GM19238 (cell line): ENCODE measurements at regions not wholly inside any gene's neighbourhood (a gene's known extent, or its start where the extent isn't known, plus 50 kb on each side); places are given as distances from the start of the nearest gene placed in this dataset.
"Not testable (repeated sequence)": the region's sequence is repeated elsewhere in the genome, so short reads cannot be mapped to it uniquely, and the experiment has no call there.

Experiments
- DNase-seq: peaks from one replicate; pipeline ENCODE4 v3.0.0; 2011; ENCODE audit warnings: low spot score; ENCODE audit not compliant: insufficient read length

GRCh38 chr14:55805250-55805649, 225.2 kb downstream of the KTN1 start:
- DNase-seq = no peak

GRCh38 chr14:55807053-55807880, 227.3 kb downstream of the KTN1 start:
- DNase-seq = no peak

GRCh38 chr14:55807881-55808379, 227.9 kb downstream of the KTN1 start:
- no peak for DNase-seq

DNA sequence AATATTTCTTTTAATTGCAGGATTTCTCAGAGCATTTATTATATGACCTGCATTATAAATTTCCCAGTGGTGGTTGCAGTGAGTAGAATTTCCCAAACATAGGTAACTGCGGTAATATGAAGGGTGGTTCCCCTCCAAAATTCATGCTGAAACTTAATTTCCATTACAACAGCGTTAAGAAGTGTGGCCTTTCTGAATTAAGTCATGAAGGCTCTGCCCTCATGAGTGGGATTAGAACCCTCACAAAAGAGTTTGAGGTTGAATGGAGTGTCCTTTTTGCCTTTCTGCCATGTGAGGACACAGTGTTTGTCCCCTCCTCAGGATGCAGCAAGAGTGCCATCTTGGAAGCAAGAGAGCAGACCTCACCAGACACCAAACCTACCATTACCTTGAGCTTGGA, 233.6 kb downstream of the KTN1 start:
- DNase-seq = no peak

DNA sequence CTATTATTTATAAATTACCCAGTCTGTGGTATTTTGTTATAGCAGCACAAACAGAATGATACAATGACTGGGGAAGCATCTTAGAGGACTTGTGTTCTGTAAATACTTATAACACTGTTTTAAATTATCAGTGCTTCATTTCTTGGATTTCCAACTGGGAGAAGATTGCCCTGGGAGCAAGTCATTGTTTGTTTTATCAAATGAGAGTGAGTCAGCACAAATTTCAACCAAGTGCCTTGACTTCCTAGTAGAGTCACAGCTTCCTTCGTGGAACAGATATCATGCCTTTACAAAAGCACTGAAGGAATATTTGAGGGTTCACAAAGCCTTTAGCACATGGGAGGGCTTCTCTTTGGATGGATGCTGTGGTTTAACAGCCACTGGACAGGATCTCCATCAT, 234.1 kb downstream of the KTN1 start:
- DNase-seq = no peak

DNA sequence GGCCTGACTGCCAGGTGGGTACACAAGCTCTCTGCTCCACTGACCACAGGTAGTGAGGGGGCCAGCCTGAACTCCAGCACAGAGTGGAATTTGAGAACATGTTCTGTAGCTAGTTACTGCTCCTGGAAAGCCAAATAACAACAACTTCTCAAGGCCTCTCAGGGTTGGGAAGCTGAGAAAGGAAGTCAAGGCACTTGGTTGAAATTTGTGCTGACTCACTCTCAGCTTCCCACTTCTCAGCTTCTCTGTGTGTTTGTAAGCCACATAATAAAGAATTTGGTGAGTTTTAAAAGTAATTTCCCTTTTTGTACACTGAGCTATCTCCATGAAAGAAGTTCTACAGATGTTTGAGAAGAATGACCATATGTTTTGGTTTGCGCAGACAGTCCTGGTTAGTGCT, 234.9 kb downstream of the KTN1 start:
- no peak for DNase-seq

GRCh38 chr14:55816225-55816624, 236.2 kb downstream of the KTN1 start:
- no peak for DNase-seq

GRCh38 chr14:55819610-55820304, 239.8 kb downstream of the KTN1 start:
- DNase-seq = no peak

DNA sequence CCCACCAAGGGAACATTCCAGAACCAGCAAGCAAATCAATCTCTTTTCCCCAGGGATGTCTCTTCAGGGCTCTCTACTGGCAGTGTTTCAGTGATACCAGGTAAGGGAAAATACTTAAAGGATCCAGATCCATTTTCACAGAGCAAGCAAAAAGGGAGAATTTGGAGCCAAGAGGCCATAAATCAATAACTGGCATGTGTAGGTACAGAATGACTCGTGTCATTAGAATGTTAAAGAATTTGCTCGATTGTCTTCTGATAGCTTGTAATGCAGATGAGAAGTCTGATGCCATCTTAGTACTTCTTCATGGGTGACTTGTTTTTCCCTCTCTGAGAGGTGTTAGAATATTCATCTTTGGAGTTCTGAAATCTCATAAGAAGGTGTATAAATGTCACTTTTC, 242.9 kb downstream of the KTN1 start:
- no peak for DNase-seq

DNA sequence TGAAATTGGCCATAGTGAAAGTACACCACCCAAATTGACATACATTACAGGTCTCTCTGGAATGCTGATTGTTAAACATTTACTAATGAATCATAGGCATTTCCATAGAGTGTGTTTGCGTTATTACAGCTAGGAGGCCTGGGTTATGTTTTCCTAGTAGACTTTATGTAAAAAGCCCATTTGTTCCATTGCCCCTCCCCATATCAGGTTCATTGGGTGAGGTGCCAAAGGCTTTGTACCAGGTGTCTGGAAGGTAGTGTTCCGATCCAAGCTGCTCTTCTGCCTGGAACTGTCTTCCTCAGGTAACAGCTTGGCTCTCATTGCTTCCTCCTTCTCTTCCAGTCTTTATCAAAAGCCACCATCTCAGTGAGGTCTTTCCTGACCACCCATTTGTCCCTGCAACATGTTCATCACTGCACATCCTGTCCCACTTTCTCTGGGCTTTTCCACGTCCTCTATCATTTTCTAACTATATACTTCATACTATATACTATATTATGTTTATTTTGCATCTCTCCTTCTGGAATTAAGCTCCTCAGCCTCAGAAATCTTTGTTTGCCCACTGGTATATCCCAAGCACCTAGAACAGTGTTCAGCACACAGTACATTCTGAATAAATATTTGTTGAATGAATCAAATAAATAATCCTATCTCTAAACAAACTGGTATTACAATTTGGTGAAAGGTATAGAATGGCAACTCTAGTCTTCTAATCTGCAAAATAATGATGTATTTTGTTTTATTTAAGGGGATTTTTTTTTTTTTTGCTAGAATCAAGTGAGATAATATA, 252.3 kb downstream of the KTN1 start:
- no peak for DNase-seq

GRCh38 chr14:55832974-55833373, 253.0 kb downstream of the KTN1 start:
- no peak for DNase-seq

DNA sequence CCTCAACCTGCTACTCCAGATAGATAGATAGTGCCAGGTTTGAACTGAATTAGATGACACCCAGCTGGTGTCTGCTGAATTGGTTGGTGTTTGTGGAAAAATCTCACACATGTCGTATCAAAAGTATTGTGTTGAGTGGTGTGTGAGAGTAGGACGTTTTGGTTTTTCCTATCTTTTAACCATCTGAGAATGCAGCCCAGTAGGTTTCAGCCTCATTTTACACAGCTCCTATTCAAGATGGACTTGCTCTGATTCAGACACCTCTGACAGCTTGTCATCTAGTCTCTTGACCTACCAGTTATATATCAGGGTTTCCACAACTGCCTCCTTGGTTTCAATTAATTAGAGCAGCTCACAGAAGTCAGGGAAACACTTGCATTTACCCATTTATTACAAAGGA, 254.4 kb downstream of the KTN1 start:
- DNase-seq = no peak

- DNase-seq = no peak
Observed at GRCh38 chr14:55835985-55836384, 256.0 kb downstream of the KTN1 start.

DNA sequence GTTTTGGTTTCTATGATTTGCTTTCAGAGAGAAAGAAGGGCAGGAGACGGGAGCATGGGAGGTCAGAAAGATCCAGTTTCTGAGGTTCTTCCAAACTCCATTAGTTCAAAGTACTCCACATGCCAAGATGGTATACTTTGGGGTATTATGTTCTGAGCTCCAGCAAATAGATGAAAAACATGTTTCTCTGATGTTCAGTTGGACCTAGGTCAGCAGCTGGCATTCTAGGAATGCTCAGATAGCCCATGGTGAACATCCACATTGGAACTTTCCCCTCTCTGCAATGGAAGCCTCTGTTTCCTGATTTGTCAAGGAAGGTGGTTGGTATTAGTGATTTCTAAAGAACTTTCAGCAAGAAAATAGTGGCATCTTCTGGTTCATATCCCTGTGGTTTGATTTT, 257.5 kb downstream of the KTN1 start:
- no peak for DNase-seq

DNA sequence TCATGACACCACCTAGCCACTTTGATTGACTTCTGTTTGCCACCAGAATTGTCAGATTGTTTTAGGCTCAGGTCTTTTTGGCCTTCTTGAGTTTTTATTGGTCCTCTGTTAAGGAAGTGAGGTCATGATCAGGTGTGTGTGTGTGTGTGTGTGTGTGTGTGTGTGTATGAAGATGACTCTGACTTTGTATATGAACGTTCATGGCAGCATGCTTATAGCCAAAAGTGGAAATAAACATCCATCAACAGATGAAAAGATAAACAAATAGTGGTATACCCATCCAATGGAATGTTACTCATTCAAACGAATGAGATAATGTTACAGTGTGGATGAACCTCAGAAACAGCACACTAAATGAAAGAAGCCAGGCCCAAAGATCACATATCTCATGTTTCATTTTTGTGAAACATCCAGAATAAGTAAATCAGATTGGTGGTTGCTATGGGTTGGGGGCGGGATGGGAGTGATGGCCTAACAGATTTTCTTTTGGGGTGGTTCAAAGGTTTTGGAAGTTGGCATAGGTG, 258.6 kb downstream of the KTN1 start:
- no peak for DNase-seq

GRCh38 chr14:55839301-55839947, 259.4 kb downstream of the KTN1 start:
- DNase-seq = not testable (repeated sequence)

DNA sequence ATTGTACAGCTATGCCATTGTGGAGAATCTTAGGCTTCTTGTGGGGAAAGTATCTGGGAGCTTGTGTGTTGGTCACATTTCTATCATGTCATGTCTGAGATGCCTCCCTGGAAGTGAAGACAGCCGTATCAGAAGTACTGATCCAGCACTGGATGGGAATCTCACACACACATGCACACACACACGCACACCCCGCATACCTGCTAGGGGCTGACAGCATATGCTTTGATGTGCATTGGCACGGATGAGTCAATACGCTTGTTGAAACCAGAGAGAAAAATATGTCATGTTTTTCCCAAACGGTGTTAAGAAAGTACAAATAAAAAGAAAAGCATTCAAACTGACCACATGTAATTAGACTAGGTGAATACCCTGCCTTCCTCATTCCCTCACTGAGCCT, 260.8 kb downstream of the KTN1 start:
- DNase-seq = no peak

DNA sequence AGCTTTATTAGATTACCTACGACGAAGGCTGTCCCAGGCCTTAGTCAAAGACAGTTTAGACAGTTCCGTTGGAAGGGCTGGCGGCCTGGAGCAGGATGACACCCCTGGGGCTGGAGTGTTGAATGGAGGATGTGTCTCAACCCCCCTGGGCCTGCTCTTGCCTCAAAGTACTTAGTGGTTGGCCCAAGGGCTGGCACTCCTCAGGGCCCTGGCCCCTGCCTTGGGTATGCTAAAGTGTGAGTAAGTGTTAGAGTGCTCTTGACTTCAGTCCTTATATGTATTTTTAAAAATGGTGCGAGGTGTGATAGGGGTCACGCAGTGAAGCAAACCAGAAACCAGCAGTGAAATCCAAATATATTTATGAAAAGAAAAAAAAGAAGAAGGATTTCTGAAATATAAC, 261.6 kb downstream of the KTN1 start:
- no peak for DNase-seq

DNA sequence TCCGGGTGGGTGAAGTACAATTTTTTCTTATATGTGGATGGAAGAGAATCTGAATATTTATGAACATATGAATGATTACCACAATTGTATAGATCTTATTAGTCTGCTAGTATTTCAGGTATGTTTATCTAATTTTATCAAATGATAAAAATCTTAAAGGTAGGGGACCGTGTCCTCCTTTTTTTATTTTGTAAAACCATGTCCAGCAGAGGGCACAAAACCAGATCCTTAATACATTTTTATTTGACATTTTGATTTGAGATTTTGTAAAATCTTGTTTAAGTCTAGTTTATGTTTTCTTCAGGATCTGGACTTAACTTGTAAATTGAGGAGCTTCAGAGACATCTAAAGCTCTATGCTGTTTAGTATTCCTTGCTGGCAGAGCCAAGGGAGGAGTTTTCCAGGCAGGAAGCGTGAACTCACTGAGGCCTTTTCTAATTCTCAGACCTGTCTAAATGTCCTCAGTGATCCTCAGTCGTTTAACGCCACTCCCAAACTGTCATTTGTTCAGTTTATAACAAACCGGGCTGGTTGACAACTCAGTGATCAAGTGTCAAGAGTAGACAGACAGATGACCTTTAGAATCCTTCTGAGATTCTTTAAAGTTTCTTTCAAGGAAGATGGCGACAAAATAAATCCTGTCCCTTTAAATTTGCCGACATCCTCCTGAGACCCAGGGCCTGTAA, 263.9 kb downstream of the KTN1 start:
- DNase-seq = no peak

GRCh38 chr14:55845963-55846825, 266.2 kb downstream of the KTN1 start:
- no peak for DNase-seq
